Hematopoietic multipotent progenitor cell treated with erythropoietin and hydrocortisone succinate and interleukin-3 and kit ligand, for 17 days (in vitro differentiated cells): ENCODE measurements at regions not wholly inside any gene's neighbourhood (a gene's known extent, or its start where the extent isn't known, plus 50 kb on each side); places are given as distances from the start of the nearest gene placed in this dataset.

Experiments used
- DNase-seq: peaks from one replicate; pipeline ENCODE4 v3.0.0-alpha.2; 2015; ENCODE audit warnings: low spot score

- DNase-seq: no peak
Measured at GRCh38 chr2:12419803-12420202, 296.9 kb upstream of the TRIB2 start.

- no peak for DNase-seq
Measured at GRCh38 chr2:12421046-12421445, 295.7 kb upstream of the TRIB2 start.

- no peak for DNase-seq
Measured at GRCh38 chr2:12424219-12424618, 292.5 kb upstream of the TRIB2 start.

- no peak for DNase-seq
Measured at GRCh38 chr2:12424809-12425208, 291.9 kb upstream of the TRIB2 start.

- DNase-seq: no peak
Measured at GRCh38 chr2:12428324-12428723, 288.4 kb upstream of the TRIB2 start.

- no peak for DNase-seq
Measured at GRCh38 chr2:12428786-12429185, 287.9 kb upstream of the TRIB2 start.

GRCh38 chr2:12429779-12430406 lies 286.8 kb upstream of the TRIB2 start:
- DNase-seq: no peak

- DNase-seq: no peak
Measured at GRCh38 chr2:12430407-12431133, 286.2 kb upstream of the TRIB2 start.

- no peak for DNase-seq
Measured at GRCh38 chr2:12432985-12433625, 283.6 kb upstream of the TRIB2 start.

- DNase-seq: peak; percentile 17
Measured at GRCh38 chr2:12433626-12433990, 283.1 kb upstream of the TRIB2 start.

- DNase-seq: no peak
Measured at GRCh38 chr2:12434630-12435098, 282.1 kb upstream of the TRIB2 start.

GRCh38 chr2:12435430-12436222 lies 281.1 kb upstream of the TRIB2 start:
- no peak for DNase-seq

- no peak for DNase-seq
Measured at GRCh38 chr2:12436483-12436882, 280.3 kb upstream of the TRIB2 start.

GRCh38 chr2:12436935-12437561 lies 279.7 kb upstream of the TRIB2 start:
- no peak for DNase-seq

- DNase-seq: no peak
Measured at GRCh38 chr2:12440731-12441130, 276.0 kb upstream of the TRIB2 start.

GRCh38 chr2:12441750-12442475 lies 274.8 kb upstream of the TRIB2 start:
- no peak for DNase-seq

GRCh38 chr2:12442476-12442847 lies 274.3 kb upstream of the TRIB2 start:
- DNase-seq: no peak

GRCh38 chr2:12448846-12449505 lies 267.8 kb upstream of the TRIB2 start:
- DNase-seq: no peak

- DNase-seq: peak; percentile 13
Measured at GRCh38 chr2:12451726-12452125, 265.0 kb upstream of the TRIB2 start.

- peak; percentile 10 for DNase-seq
Measured at GRCh38 chr2:12452185-12452584, 264.6 kb upstream of the TRIB2 start.

GRCh38 chr2:12453731-12454130 lies 263.0 kb upstream of the TRIB2 start:
- no peak for DNase-seq
